Renal cortex interstitium (tissue), 11 donors: ENCODE measurements at regions not wholly inside any gene's neighbourhood (a gene's known extent, or its start where the extent isn't known, plus 50 kb on each side); places are given as distances from the start of the nearest gene placed in this dataset.
"Not testable (repeated sequence)": the region's sequence is repeated elsewhere in the genome, so short reads cannot be mapped to it uniquely, and the experiment has no call there.

Experiments used
- DNase-seq, 11 donors: peaks; one replicate each; pipeline ENCODE4 v3.0.0-alpha.2; 2013; ENCODE audit warnings: low read depth in 9 of 11, low spot score in 4 of 11; ENCODE audit errors: extremely low read depth in 1 of 11

- no peak for DNase-seq
These were observed 226.0 kb upstream of the PTGER4 start for GRCh38 chr5:40453689-40454088.

GRCh38 chr5:40452874-40453624 is 226.7 kb upstream of the PTGER4 start:
- no peak for DNase-seq

- no peak for DNase-seq
These were observed 232.3 kb upstream of the PTGER4 start for GRCh38 chr5:40447438-40447837.

- no peak for DNase-seq
These were observed 232.8 kb upstream of the PTGER4 start for GRCh38 chr5:40446910-40447309.

- peak in 1 of 11 donors; percentile 21 for DNase-seq
These were observed 237.4 kb upstream of the PTGER4 start for GRCh38 chr5:40442346-40442745.

GRCh38 chr5:40441733-40442132 is 238.0 kb upstream of the PTGER4 start:
- DNase-seq, result no peak

GRCh38 chr5:40440746-40441145 is 239.0 kb upstream of the PTGER4 start:
- DNase-seq, result no peak

GRCh38 chr5:40439103-40439502 is 240.6 kb upstream of the PTGER4 start:
- DNase-seq, result not testable (repeated sequence)

- DNase-seq, result not testable (repeated sequence)
These were observed 241.1 kb upstream of the PTGER4 start for GRCh38 chr5:40438646-40439045.

- DNase-seq, result no peak
These were observed 242.3 kb upstream of the PTGER4 start for GRCh38 chr5:40437452-40437861.

- DNase-seq, result no peak
These were observed 243.0 kb upstream of the PTGER4 start for GRCh38 chr5:40436535-40437237.

- DNase-seq, result not testable (repeated sequence)
These were observed 244.0 kb upstream of the PTGER4 start for GRCh38 chr5:40435706-40436105.

- no peak for DNase-seq
These were observed 246.9 kb upstream of the PTGER4 start for GRCh38 chr5:40432836-40433235.

- no peak for DNase-seq
These were observed 248.0 kb upstream of the PTGER4 start for GRCh38 chr5:40431734-40432133.

- DNase-seq, result no peak
These were observed 249.5 kb upstream of the PTGER4 start for GRCh38 chr5:40430101-40430710.

- DNase-seq, result no peak
These were observed 250.2 kb upstream of the PTGER4 start for GRCh38 chr5:40429258-40430100.

- DNase-seq, result no peak
These were observed 250.9 kb upstream of the PTGER4 start for GRCh38 chr5:40428815-40429214.

GRCh38 chr5:40428126-40428525 is 251.6 kb upstream of the PTGER4 start:
- no peak for DNase-seq

GRCh38 chr5:40417046-40417810 is 262.5 kb upstream of the PTGER4 start:
- DNase-seq, result not testable (repeated sequence)
